Activated naive CD8-positive, alpha-beta T cell treated with anti-CD3 and anti-CD28 coated beads for 36 hours (primary cell): ENCODE measurements at regions not wholly inside any gene's neighbourhood (a gene's known extent, or its start where the extent isn't known, plus 50 kb on each side); places are given as distances from the start of the nearest gene placed in this dataset.
"Not testable (repeated sequence)": the region's sequence is repeated elsewhere in the genome, so short reads cannot be mapped to it uniquely, and the experiment has no call there.

Experiments used
- DNase-seq: peaks from one replicate; pipeline ENCODE4 v3.0.0; 2021
- H3K27ac Mint-ChIP-seq: one replicate; pipeline ENCODE4 v1.8.0; 2022; ENCODE audit warnings: mild to moderate bottlenecking, moderate library complexity, mixed read lengths
- H3K27me3 Mint-ChIP-seq: one replicate; pipeline ENCODE4 v1.8.0; 2022; ENCODE audit warnings: mild to moderate bottlenecking, mixed read lengths
- H3K36me3 Mint-ChIP-seq: one replicate; pipeline ENCODE4 v1.8.0; 2021; ENCODE audit warnings: mild to moderate bottlenecking, mixed read lengths
- H3K4me1 Mint-ChIP-seq: one replicate; pipeline ENCODE4 v1.8.0; 2021; ENCODE audit warnings: mixed read lengths
- H3K4me3 Mint-ChIP-seq: one replicate; pipeline ENCODE4 v1.8.0; 2022; ENCODE audit warnings: mild to moderate bottlenecking, moderate library complexity, mixed read lengths
- H3K9me3 Mint-ChIP-seq: one replicate; pipeline ENCODE4 v1.8.0; 2022; ENCODE audit warnings: mixed read lengths

DNA sequence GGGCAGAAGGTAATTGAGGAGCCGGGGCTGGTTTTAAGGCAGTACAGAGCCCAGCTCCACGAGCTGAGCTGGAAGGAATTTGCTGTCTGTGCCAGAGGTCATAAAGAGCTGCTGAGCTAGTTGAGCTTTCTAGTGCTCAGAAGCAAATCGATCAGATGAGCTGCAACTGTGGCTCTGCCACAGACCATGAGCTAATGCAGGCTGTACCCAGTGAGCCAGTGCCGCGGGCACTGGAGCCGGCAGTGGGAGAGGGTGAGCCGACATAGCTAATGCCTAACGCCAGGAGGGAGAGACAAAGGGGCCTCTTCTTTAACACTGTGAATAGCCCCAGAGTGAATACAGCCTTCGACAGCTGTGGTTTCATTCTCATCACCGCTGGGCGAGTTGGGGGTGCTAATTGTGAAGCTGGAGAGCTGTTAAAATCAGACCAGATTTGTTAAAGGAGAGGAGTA, 410.1 kb upstream of the TCF4 start:
- Mint-ChIP-seq H3K27ac (no peak overlapping the region), H3K4me3 (no peak overlapping the region), H3K9me3 (no peaks in the 10 kb centered on the region), H3K4me1 (no peaks in the 10 kb centered on the region), H3K27me3 (peaks cover 3% of the 10 kb centered on the region), H3K36me3 (no peaks in the 10 kb centered on the region)
- DNase-seq, result no peak

DNA sequence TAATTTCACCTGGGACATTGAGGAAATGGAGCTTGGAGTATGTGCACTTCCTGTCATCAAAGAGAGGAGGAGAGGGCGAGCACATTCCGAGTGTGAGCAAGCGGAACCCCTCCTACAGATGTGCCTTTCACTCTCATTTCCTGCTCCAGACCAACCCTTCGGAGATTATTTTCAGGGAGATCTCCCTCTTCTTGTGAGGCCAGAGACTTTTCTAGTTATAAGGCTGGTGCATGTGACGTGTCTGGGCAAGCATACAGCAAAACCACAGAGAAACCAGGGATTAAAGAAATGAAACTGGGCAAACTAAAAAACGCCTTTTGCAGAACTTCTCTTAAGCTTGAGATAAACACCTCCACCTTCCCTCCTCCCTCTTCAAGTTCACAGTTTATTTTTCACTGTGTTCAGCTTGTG, 409.2 kb upstream of the TCF4 start:
- Mint-ChIP-seq H3K27ac (no peak overlapping the region), H3K9me3 (no peaks in the 10 kb centered on the region), H3K27me3 (peaks cover 3% of the 10 kb centered on the region), H3K4me3 (no peak overlapping the region), H3K36me3 (no peaks in the 10 kb centered on the region), H3K4me1 (no peaks in the 10 kb centered on the region)
- no peak for DNase-seq

DNA sequence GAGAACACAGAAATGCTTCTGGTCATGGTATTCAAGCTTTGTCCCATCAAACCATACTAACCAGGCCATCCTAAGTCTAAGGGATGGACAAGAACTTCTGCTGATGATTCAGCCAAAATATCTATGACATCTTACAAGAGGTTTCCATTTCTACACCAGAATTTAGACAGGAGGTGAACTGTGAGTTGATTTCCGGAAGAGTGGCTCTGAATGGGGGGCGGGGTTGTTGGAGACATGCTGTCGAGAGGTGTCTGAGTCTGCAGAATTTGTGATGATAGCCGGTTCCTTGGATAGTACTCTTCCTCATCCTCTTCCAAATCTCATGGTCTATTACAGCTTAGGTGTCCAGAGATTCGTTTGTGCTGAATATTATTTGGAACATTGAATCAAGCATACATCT, 408.7 kb upstream of the TCF4 start:
- DNase-seq, result no peak
- Mint-ChIP-seq H3K9me3 (no peaks in the 10 kb centered on the region), H3K4me1 (no peaks in the 10 kb centered on the region), H3K36me3 (no peaks in the 10 kb centered on the region), H3K4me3 (no peak overlapping the region), H3K27me3 (peaks cover 3% of the 10 kb centered on the region), H3K27ac (no peak overlapping the region)

DNA sequence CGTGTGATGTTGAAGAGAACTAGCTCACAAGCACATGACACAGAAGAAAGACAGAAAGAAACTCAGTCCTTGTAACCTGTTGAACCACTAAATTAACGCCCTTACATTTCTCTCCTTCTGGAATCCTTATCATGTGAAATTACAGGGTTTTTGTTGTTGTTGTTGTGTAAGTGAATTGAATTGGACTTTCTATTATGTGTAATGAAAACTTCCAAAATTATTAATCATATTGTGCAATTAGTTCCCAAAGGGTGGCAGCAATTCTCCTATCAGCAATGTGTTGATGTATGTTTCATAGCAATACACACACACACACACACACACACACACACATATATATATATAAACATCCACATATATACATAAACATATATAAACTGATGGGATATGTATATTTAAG, 402.2 kb upstream of the TCF4 start:
- Mint-ChIP-seq H3K27ac (no peak overlapping the region), H3K27me3 (no peaks in the 10 kb centered on the region), H3K4me1 (no peaks in the 10 kb centered on the region), H3K36me3 (no peaks in the 10 kb centered on the region), H3K9me3 (peaks cover 1% of the 10 kb centered on the region), H3K4me3 (no peak overlapping the region)
- DNase-seq, result no peak

DNA sequence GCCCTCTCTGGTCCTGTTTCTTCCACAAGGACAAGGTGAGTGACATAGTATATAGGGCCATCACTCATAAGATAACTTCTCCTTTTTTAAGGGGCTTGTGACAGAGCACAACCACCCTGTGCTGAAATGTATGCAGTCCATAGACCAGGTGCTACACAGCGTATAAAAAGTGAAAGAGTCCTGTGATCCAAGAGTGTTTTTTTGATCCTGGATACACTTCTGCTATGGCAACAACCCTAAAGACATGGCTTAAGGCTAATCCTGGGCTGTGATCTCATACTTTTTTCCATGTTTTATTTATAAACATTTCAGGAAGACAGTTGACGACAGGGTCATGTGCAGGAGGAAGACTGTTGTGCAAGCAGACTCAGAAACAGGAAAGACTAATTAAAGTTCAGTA, 400.5 kb upstream of the TCF4 start:
- no peak overlapping the region for H3K27ac Mint-ChIP-seq
- H3K27me3 Mint-ChIP-seq, result no peaks in the 10 kb centered on the region
- no peaks in the 10 kb centered on the region for H3K36me3 Mint-ChIP-seq
- peaks cover 1% of the 10 kb centered on the region for H3K9me3 Mint-ChIP-seq
- H3K4me1 Mint-ChIP-seq, result no peaks in the 10 kb centered on the region
- no peak overlapping the region for H3K4me3 Mint-ChIP-seq
- no peak for DNase-seq

DNA sequence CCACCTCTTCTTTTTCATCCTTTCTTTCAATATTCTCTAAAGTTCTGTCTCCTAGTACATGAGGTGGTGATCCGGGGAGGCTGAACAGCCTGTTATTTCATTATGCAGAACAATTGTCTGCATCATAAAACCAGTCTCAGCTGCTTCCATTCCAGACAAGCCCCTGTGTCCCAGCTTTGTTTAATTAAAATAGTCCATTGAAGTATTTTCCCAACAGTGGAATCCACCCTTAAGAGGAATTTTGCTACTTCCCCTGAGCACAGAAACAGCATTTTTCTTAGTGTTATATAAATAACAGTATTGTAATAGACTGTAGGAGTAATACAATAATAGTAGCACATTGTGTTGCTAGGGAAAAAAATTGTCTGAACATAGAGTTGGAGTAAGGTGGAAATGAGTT, 395.4 kb upstream of the TCF4 start:
- no peaks in the 10 kb centered on the region for H3K4me1 Mint-ChIP-seq
- H3K9me3 Mint-ChIP-seq, result peaks cover 1% of the 10 kb centered on the region
- no peaks in the 10 kb centered on the region for H3K36me3 Mint-ChIP-seq
- H3K27me3 Mint-ChIP-seq, result no peaks in the 10 kb centered on the region
- no peak overlapping the region for H3K4me3 Mint-ChIP-seq
- H3K27ac Mint-ChIP-seq, result no peak overlapping the region
- DNase-seq, result no peak

DNA sequence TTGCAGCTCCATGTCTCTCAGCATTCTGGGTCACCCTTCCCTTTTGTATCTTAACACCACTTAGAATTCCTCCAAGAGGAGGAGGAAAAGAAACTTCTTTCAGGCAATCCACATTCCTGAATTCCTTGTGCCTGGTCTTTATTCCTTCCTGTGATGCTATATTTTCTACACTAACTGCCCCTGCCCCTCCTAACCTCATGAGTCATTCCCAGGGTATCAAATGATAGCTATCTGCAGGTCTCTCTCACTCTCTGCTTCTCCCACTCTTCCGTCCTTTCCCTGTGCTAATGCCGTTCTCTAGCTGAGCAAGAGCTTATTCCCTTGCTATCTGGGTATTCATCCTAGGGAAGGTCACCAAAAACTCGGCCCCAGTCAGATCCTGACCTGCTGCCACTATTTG, 395.0 kb upstream of the TCF4 start:
- Mint-ChIP-seq H3K27ac (no peak overlapping the region), H3K36me3 (no peaks in the 10 kb centered on the region), H3K4me3 (no peak overlapping the region), H3K4me1 (no peaks in the 10 kb centered on the region), H3K27me3 (no peaks in the 10 kb centered on the region), H3K9me3 (peaks cover 1% of the 10 kb centered on the region)
- DNase-seq, result no peak

DNA sequence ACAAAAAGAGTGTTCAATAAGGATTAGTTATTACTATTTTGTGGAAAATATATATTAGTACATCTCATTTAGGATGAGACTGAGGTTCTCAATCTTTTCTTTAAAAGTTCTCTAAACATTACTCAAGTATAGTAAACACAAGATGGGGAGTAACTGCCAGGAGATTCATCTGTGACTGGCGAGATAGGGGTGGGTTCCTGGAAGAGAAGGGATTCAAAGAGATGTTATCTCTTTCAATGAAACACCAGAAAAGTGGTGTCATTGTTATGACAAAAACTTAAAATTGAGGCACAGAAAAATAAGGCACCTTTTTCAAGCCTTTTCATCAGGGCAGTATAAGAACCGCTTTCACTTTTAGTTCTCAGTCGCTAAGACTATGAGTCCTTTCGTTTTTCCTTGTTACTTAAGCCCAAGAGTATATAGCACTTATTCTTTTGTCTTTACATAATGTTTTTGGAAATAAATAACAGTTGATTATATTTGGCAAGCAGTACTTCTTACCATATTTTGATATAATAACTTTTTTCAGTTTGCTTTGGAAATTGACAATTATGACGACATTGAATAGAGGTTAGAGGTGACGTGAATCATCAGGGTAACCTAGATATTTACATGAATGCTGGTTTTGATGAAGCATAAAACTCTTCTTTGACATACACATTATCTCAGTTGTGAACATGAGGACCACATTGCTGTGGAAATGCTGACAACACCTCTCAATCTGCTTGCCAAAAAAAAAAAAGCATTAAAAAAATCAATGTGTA, 393.9 kb upstream of the TCF4 start:
- no peak overlapping the region for H3K27ac Mint-ChIP-seq
- no peak overlapping the region for H3K4me3 Mint-ChIP-seq
- DNase-seq, result no peak
- H3K4me1 Mint-ChIP-seq, result no peaks in the 10 kb centered on the region
- no peaks in the 10 kb centered on the region for H3K36me3 Mint-ChIP-seq
- no peaks in the 10 kb centered on the region for H3K27me3 Mint-ChIP-seq
- no peaks in the 10 kb centered on the region for H3K9me3 Mint-ChIP-seq

DNA sequence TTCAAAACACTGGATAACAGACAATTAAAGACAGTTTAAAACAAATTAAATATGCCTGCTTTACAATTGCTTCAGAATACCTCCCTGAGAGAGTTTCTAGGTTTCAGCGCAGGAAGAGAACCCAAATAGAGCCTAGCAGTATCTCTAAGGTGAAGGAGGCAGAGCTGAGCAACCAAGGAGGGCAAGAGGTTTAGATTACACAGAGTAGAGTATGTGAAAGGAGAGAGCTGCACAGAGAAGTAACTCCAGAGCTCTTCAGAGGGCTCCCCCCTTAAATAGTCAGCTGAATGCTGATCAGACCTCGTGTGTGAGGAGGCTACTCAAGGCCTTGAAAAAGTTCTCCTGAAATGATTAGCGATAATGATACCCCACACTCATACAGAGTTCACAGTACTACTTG, 386.5 kb upstream of the TCF4 start:
- H3K27me3 Mint-ChIP-seq, result peaks cover 4% of the 10 kb centered on the region
- DNase-seq, result no peak
- H3K9me3 Mint-ChIP-seq, result peaks cover 2% of the 10 kb centered on the region
- H3K4me1 Mint-ChIP-seq, result no peaks in the 10 kb centered on the region
- H3K36me3 Mint-ChIP-seq, result no peaks in the 10 kb centered on the region
- no peak overlapping the region for H3K27ac Mint-ChIP-seq
- H3K4me3 Mint-ChIP-seq, result no peak overlapping the region

DNA sequence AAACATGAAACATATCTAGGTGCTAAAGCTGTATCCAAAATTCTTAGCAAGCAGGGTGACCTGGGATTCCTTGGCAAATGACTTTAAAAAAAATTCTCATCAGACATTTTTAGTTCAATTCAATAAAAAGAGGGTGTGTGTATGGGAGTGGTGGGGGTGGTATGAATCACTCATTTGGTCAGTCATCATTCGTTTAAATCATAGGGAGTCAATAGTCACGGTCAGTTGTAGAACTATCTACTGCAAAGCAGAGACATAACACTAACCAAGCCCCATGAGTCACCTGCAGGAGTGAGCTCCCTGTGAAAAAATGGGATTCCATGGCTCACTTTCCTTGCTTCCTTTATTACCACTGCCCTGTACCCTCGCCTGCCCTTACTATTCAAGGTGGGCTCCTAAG, 380.6 kb upstream of the TCF4 start:
- H3K4me1 Mint-ChIP-seq, result no peaks in the 10 kb centered on the region
- peaks cover 4% of the 10 kb centered on the region for H3K27me3 Mint-ChIP-seq
- H3K36me3 Mint-ChIP-seq, result no peaks in the 10 kb centered on the region
- H3K4me3 Mint-ChIP-seq, result no peak overlapping the region
- H3K27ac Mint-ChIP-seq, result no peak overlapping the region
- DNase-seq, result no peak
- no peaks in the 10 kb centered on the region for H3K9me3 Mint-ChIP-seq

DNA sequence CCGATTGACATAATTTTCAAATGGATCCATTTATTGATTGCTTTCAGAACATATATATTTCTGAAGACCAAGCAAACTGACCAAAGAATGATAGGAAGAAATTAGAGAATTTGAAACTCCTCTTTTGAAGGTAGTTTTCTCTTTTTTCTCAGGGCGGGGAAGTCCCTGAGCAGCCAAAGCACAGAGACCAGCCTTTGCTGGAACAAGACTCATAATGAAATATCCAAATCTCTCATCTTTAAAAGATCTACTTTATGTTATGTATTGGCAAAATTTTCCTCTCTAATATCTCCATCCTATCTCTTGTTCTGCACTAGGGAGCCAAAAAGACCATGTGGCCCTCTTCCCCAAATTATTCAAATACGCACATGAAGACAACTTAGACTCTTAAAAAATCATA, 379.0 kb upstream of the TCF4 start:
- Mint-ChIP-seq H3K4me1 (no peaks in the 10 kb centered on the region), H3K27ac (no peak overlapping the region), H3K27me3 (no peaks in the 10 kb centered on the region), H3K4me3 (no peak overlapping the region), H3K9me3 (no peaks in the 10 kb centered on the region), H3K36me3 (no peaks in the 10 kb centered on the region)
- DNase-seq, result no peak

DNA sequence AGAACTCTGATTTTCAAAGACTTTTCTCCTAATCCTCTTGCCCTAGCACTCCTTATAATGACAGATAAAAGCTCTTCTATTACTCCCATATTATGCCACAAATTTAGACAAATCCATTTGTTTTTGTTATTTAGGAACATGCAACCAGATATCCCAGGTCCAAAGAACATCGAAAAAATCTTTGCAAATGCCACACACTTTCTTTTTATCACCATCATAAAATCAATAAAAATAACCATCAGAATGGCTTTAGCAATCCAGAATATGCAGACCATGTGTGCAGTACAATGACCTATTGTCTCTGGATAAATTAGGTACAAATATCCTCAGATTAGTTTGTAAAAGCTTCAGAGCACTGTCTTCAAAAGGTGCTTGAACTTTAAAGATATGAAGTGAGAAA, 376.2 kb upstream of the TCF4 start:
- Mint-ChIP-seq H3K27ac (no peak overlapping the region), H3K36me3 (no peaks in the 10 kb centered on the region), H3K27me3 (no peaks in the 10 kb centered on the region), H3K4me3 (no peak overlapping the region), H3K9me3 (no peaks in the 10 kb centered on the region), H3K4me1 (no peaks in the 10 kb centered on the region)
- DNase-seq, result no peak

DNA sequence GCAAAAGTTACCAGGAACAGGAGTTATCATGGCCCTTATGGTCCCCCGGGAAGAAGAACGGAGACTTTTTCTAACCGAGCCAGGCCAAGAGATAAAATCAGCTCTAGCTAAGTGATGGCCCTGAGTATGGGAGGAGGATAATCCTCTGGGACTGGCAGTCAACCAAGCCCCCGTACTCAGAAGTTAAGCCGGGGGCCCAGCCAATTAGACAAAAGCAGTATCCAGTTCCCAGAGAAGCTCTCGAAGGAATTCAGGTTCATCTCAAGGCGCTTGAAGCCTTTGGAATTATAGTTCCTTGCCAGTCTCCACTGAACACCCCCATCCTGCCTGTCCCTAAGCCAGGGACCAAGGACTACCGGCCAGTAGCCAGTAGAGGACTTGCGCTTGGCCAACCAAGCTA, 365.3 kb upstream of the TCF4 start:
- no peak overlapping the region for H3K4me3 Mint-ChIP-seq
- peaks cover under 1% of the 10 kb centered on the region for H3K27me3 Mint-ChIP-seq
- DNase-seq, result no peak
- H3K4me1 Mint-ChIP-seq, result no peaks in the 10 kb centered on the region
- H3K36me3 Mint-ChIP-seq, result no peaks in the 10 kb centered on the region
- no peak overlapping the region for H3K27ac Mint-ChIP-seq
- no peaks in the 10 kb centered on the region for H3K9me3 Mint-ChIP-seq

DNA sequence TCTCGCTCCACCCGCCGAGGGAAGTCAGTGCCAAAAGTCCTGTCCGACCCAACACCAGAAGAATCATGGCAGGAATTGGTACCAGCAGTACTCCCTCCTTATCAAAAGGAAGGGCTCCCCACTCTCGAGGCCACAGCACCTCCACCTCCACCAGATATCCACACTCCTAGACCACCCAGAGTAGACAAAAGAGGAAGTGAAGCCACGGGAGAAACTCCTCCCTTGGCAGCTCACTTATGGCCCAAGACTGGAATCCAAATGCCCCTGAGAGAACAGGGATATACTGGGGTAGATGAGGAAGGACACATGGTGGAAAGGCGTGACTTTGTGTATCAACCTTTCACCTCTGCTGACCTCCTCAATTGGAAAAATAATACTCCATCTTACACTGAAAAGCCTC, 363.7 kb upstream of the TCF4 start:
- not testable (repeated sequence) for H3K27me3 Mint-ChIP-seq, H3K4me1 Mint-ChIP-seq, H3K36me3 Mint-ChIP-seq

DNA sequence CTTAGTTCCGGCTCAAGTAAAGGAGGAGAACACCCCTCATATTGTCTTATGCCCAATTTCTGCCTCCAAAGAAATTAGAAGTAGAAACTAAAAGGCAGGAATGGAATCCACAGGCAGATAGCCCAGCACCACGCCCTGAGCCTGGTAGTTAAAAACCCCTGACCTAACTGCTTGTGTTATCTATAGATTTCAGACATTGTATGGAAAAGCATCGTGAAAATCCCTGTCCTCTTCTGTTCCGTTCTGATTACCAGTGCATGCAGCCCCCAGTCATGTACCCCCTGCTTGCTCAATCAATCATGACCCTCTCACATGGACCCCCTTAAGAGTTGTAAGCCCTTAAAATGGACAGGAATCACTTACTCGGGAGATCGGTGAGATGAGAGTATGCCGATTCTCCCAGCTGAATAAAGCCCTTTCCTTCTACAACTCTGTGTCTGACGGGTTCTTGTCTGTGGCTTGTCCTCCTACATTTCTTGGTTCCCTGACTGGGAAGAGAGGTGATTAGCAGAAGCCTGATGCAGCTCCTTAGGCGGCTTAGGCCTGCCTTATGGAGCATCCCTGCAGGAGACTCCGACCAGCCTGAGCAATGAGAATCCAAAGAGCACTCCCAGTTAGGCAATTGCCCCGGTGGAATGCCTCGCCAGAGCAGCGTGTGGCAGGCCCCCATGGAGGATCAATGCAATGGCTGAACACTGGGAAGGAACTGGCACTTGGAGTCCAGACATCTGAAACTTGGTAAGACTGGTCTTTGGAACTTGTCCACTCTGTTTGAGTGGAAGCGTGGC, 362.6 kb upstream of the TCF4 start:
- no peaks in the 10 kb centered on the region for H3K9me3 Mint-ChIP-seq
- H3K27me3 Mint-ChIP-seq, result no peaks in the 10 kb centered on the region
- no peaks in the 10 kb centered on the region for H3K4me1 Mint-ChIP-seq
- no peak overlapping the region for H3K27ac Mint-ChIP-seq
- no peaks in the 10 kb centered on the region for H3K36me3 Mint-ChIP-seq
- no peak overlapping the region for H3K4me3 Mint-ChIP-seq
- no peak for DNase-seq

More for the DNA sequence above, 363.7 kb upstream of the TCF4 start:
- H3K27ac Mint-ChIP-seq, H3K4me3 Mint-ChIP-seq, H3K9me3 Mint-ChIP-seq, DNase-seq: not testable (repeated sequence)

DNA sequence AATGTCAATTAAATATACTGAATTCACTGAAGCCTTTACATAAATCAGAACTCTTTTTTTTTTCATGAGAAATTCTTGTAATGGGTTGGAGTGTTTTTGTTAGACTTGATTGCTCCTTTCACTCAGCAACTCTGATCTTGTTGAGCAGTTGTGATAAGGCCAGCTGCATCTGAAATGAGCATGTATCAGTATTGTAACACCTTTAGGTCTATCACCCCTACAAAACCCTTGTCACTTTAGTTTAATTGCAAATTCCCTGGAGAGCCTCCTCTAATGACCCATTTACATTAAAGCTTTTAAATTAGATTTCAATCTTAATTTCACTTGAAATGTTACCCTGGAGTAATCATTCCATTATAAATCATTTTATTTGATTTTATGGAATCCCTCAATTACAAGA, 346.8 kb upstream of the TCF4 start:
- DNase-seq, result no peak
- Mint-ChIP-seq H3K4me3 (no peak overlapping the region), H3K27ac (no peak overlapping the region), H3K36me3 (no peaks in the 10 kb centered on the region), H3K27me3 (no peaks in the 10 kb centered on the region), H3K4me1 (no peaks in the 10 kb centered on the region), H3K9me3 (peaks cover 11% of the 10 kb centered on the region)
